ENCODE measurements at regions not wholly inside any gene's neighbourhood (a gene's known extent, or its start where the extent isn't known, plus 50 kb on each side); places are given as distances from the start of the nearest gene placed in this dataset.

DNA sequence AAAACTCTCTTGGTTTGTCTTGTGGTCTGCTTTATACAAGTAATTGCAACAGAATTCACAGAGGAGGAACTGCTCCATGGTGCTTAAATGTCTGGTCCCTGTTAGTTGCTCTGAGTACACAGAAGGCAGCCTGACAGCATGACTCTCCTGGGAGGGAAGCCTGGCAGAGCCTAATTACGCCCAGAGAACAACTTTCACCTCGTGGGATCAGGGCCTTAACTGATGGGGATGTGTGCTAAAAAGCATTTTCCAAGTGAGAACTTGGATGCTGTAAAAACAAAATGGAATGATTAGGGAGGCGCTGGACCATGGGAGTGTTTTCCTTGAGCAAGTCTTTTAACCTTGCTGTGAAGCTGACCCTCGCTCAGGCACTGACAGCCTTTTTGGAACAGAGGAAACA is 154.0 kb upstream of the TENM4 start:
- no peak for TF ChIP-seq EZH2phosphoT487 (IDR thresholded peaks at IDR 0.05)
- no peak for TF ChIP-seq EZH2 (IDR thresholded peaks at IDR 0.05)
- TF ChIP-seq, protein P1, sequence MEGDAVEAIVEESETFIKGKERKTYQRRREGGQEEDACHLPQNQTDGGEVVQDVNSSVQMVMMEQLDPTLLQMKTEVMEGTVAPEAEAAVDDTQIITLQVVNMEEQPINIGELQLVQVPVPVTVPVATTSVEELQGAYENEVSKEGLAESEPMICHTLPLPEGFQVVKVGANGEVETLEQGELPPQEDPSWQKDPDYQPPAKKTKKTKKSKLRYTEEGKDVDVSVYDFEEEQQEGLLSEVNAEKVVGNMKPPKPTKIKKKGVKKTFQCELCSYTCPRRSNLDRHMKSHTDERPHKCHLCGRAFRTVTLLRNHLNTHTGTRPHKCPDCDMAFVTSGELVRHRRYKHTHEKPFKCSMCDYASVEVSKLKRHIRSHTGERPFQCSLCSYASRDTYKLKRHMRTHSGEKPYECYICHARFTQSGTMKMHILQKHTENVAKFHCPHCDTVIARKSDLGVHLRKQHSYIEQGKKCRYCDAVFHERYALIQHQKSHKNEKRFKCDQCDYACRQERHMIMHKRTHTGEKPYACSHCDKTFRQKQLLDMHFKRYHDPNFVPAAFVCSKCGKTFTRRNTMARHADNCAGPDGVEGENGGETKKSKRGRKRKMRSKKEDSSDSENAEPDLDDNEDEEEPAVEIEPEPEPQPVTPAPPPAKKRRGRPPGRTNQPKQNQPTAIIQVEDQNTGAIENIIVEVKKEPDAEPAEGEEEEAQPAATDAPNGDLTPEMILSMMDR (IDR thresholded peaks at IDR 0.05): no peak
- Mint-ChIP-seq H3K27me3 (ENCODE audit: insufficient read depth, low read depth) (peaks cover 12% of the 10 kb centered on the region), H3K27ac (no peak overlapping the region), H3K36me3 (no peaks in the 10 kb centered on the region), H3K4me3 (no peak overlapping the region), H3K9me3 (peaks cover 14% of the 10 kb centered on the region), H3K4me1 (peaks cover 28% of the 10 kb centered on the region)
- no peaks in the 10 kb centered on the region for H3K27me3 ChIP-seq
- no peak overlapping the region for H3K9ac ChIP-seq
- peaks cover 18% of the 10 kb centered on the region for H3K4me1 ChIP-seq
- DNase-seq (ENCODE audit: low spot score): no peak
- peaks cover 5% of the 10 kb centered on the region for H3F3A ChIP-seq (ENCODE audit: low read depth)
- H3K79me2 ChIP-seq (ENCODE audit: low read depth): no peaks in the 10 kb centered on the region
- no peaks in the 10 kb centered on the region for H3K36me3 ChIP-seq
- H3K9me3 ChIP-seq (ENCODE audit: low read depth): no peaks in the 10 kb centered on the region
- no peak overlapping the region for H3K27ac ChIP-seq
- H2AFZ ChIP-seq (replicated peaks): no peak overlapping the region
- no peak overlapping the region for H3K4me3 ChIP-seq
- H3K4me2 ChIP-seq: no peak overlapping the region
- no peaks in the 10 kb centered on the region for H4K20me1 ChIP-seq (ENCODE audit: low read depth)

DNA sequence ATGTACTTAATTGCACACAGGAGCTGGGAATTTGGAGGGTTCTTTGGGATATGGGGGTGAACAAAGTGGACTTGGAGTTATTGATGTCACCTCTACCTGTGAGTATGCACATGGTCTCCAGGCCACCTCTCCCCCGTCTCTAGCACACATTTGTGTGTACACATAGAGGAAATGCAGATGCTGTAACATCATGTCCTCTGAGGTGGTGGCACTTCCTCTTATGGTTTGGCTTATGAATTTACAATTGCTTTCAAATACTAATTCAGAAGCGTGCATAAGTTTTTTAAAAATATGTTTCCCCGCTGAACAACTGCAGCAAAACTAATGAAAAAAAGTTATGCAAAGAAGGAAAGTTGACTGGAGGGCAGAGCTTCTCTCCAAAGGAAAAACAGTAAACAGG is 152.0 kb upstream of the TENM4 start:
- Mint-ChIP-seq H3K4me3 (no peak overlapping the region), H3K4me1 (peaks cover 28% of the 10 kb centered on the region), H3K36me3 (no peaks in the 10 kb centered on the region), H3K9me3 (peaks cover 22% of the 10 kb centered on the region), H3K27ac (peak overlapping the region; percentile 62), H3K27me3 (ENCODE audit: insufficient read depth, low read depth) (peaks cover 8% of the 10 kb centered on the region)
- Histone ChIP-seq H4K20me1 (ENCODE audit: low read depth) (no peaks in the 10 kb centered on the region), H3F3A (ENCODE audit: low read depth) (peaks cover 5% of the 10 kb centered on the region), H3K27ac (no peak overlapping the region), H3K36me3 (no peaks in the 10 kb centered on the region), H3K9me3 (ENCODE audit: low read depth) (no peaks in the 10 kb centered on the region), H3K79me2 (ENCODE audit: low read depth) (no peaks in the 10 kb centered on the region), H3K9ac (no peak overlapping the region), H3K4me3 (no peak overlapping the region), H3K4me2 (no peak overlapping the region), H3K4me1 (peaks cover 18% of the 10 kb centered on the region), H2AFZ (replicated peaks) (no peak overlapping the region), H3K27me3 (no peaks in the 10 kb centered on the region)
- TF ChIP-seq, protein P1 (IDR thresholded peaks at IDR 0.05): no peak
- no peak for TF ChIP-seq EZH2 (IDR thresholded peaks at IDR 0.05)
- TF ChIP-seq EZH2phosphoT487 (IDR thresholded peaks at IDR 0.05): no peak
- no peak for DNase-seq (ENCODE audit: low spot score)

DNA sequence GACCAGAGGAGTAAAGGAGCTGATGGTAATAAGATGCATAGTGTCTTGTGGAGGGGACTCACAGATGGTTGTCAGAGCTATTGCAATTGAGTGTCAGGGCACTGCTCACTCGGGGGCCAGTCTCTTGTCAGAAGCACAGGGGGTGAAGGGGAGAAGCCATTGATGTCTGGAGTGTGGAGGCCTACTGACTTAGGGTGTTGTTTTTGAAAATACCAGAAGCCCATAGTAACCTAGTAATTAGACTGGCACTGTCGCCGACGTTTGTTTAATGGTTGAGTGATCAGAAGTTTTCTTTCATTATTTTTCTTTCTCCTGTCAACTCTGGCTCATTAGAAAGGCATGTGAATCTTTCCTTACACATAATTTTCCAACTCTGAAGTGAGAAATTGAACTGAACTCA is 151.6 kb upstream of the TENM4 start:
- TF ChIP-seq, protein P1 (IDR thresholded peaks at IDR 0.05): no peak
- TF ChIP-seq EZH2phosphoT487 (IDR thresholded peaks at IDR 0.05) (no peak), EZH2 (IDR thresholded peaks at IDR 0.05) (no peak)
- peaks cover 24% of the 10 kb centered on the region for H3K9me3 Mint-ChIP-seq
- H3K27me3 Mint-ChIP-seq (ENCODE audit: insufficient read depth, low read depth): peaks cover 8% of the 10 kb centered on the region
- Histone ChIP-seq H3K27me3 (no peaks in the 10 kb centered on the region), H3K36me3 (no peaks in the 10 kb centered on the region), H3K79me2 (ENCODE audit: low read depth) (no peaks in the 10 kb centered on the region), H3F3A (ENCODE audit: low read depth) (peaks cover 5% of the 10 kb centered on the region), H2AFZ (replicated peaks) (no peak overlapping the region), H3K27ac (no peak overlapping the region), H4K20me1 (ENCODE audit: low read depth) (no peaks in the 10 kb centered on the region), H3K9me3 (ENCODE audit: low read depth) (no peaks in the 10 kb centered on the region), H3K4me2 (no peak overlapping the region), H3K9ac (no peak overlapping the region), H3K4me1 (peaks cover 18% of the 10 kb centered on the region), H3K4me3 (no peak overlapping the region)
- H3K4me3 Mint-ChIP-seq: no peak overlapping the region
- H3K36me3 Mint-ChIP-seq: no peaks in the 10 kb centered on the region
- no peak for DNase-seq (ENCODE audit: low spot score)
- peaks cover 28% of the 10 kb centered on the region for H3K4me1 Mint-ChIP-seq
- H3K27ac Mint-ChIP-seq: peak overlapping the region; percentile 62

Data from neural progenitor cell (in vitro differentiated cells).